Testis (tissue), 2 donors: ENCODE measurements at regions not wholly inside any gene's neighbourhood (a gene's known extent, or its start where the extent isn't known, plus 50 kb on each side); places are given as distances from the start of the nearest gene placed in this dataset.

Source experiments
- CTCF ChIP-seq, 3 experiments: fragments of 450-650 bp in 2 of 3; fragments of 200-600 bp in 1 of 3; sonication (generic) in 1 of 3; IDR thresholded peaks; one replicate each; pipeline ENCODE4 v1.5.1; 2016 to 2019; ENCODE audit warnings: antibody characterized with exemption in 3 of 3, mild to moderate bottlenecking in 2 of 3, moderate library complexity in 1 of 3
- POLR2A ChIP-seq: fragments of 450-650 bp; IDR thresholded peaks from one replicate; pipeline ENCODE4 v1.6.1; 2017; ENCODE audit warnings: antibody characterized with exemption, mild to moderate bottlenecking, moderate library complexity

- no peak for TF ChIP-seq CTCF (IDR thresholded peaks at IDR 0.05)
- no peak for TF ChIP-seq POLR2A
Measured at GRCh38 chr18:51491678-51492372, 294.3 kb upstream of the MEX3C start.
